ENCODE measurements at regions not wholly inside any gene's neighbourhood (a gene's known extent, or its start where the extent isn't known, plus 50 kb on each side); places are given as distances from the start of the nearest gene placed in this dataset.

DNA sequence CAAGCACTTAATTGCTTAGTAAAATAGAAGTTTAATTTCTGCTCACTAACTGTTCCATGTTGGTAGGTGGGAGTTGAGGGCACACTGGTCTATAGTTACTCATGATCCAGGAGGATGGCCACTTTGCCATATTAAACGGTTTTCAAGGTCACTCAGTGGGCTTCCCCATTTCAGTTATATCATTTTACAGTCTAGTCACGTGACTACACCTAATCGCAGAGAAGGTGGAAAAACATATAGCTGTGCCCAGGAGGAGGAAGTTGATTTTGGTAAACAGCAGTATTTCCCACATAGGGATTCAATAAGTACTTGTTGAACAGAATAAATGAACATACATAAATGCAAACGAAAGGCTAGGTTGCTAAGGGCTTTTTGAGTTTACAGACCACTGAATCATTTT lies 541.1 kb upstream of the CAMK1G start:
- DNase-seq, result no peak
- no peak overlapping the region for H3K27ac ChIP-seq
- WGBS, 3 donors, result 70 to 79% (median 72%) methylated on average over 4 of the region's 4 CpGs
- H3K4me3 ChIP-seq, result no peak overlapping the region
- H3K36me3 ChIP-seq, result no peaks in the 10 kb centered on the region
- H3K4me1 ChIP-seq (ENCODE audit: insufficient read depth), result peaks cover 4% of the 10 kb centered on the region
- intact Hi-C loops (cut with DNase I), result no loop called here
- no peaks in the 10 kb centered on the region for H3K9me3 ChIP-seq
- TF ChIP-seq, protein P1, sequence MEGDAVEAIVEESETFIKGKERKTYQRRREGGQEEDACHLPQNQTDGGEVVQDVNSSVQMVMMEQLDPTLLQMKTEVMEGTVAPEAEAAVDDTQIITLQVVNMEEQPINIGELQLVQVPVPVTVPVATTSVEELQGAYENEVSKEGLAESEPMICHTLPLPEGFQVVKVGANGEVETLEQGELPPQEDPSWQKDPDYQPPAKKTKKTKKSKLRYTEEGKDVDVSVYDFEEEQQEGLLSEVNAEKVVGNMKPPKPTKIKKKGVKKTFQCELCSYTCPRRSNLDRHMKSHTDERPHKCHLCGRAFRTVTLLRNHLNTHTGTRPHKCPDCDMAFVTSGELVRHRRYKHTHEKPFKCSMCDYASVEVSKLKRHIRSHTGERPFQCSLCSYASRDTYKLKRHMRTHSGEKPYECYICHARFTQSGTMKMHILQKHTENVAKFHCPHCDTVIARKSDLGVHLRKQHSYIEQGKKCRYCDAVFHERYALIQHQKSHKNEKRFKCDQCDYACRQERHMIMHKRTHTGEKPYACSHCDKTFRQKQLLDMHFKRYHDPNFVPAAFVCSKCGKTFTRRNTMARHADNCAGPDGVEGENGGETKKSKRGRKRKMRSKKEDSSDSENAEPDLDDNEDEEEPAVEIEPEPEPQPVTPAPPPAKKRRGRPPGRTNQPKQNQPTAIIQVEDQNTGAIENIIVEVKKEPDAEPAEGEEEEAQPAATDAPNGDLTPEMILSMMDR (IDR thresholded peaks at IDR 0.05), result no peak
- no peak for TF ChIP-seq POLR2A (IDR thresholded peaks at IDR 0.05)
- no peak for TF ChIP-seq EP300 (IDR thresholded peaks at IDR 0.05)
- no peaks in the 10 kb centered on the region for H3K27me3 ChIP-seq

DNA sequence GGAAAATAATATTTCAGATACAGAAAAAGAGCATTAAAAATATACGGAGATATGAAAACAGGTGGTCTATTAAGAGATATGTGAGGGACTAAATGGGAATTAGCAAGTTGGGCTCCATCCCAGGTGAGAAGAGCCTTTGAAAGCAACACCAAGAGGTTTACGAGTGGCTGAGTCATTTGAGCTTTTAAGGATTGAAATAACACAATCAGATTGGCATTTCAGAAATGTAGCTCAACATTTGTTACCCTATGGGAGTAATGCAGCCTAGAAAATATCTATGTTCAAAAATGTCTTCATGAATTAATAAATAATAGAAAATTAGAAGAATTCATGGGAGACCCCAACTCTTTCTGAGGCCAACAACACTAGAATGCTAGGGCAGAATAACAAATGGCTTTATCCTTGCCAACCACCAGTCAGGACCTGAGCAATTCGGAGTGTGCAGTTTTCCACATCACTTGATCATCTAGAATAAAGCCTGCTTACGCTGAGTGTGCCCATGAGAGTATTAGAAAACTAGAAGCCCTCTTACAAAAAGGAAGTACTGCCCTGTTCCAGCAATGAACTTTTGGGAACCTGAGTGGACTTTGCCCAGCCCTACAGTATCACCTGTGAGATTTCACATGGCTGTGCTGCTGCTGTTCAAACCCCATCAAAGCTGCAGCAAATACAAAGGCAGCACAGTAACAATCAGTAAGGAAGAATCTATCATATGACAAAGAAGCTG lies 538.0 kb upstream of the CAMK1G start:
- Histone ChIP-seq H3K27me3 (no peaks in the 10 kb centered on the region), H3K27ac (no peak overlapping the region), H3K4me3 (no peak overlapping the region), H3K36me3 (no peaks in the 10 kb centered on the region), H3K4me1 (ENCODE audit: insufficient read depth) (no peaks in the 10 kb centered on the region), H3K9me3 (no peaks in the 10 kb centered on the region)
- TF ChIP-seq, protein P1 (IDR thresholded peaks at IDR 0.05), result no peak
- TF ChIP-seq EP300 (IDR thresholded peaks at IDR 0.05), result no peak
- TF ChIP-seq POLR2A (IDR thresholded peaks at IDR 0.05), result no peak
- no peak for DNase-seq
- 89 to 95% (median 91%) methylated on average over 4 of the region's 4 CpGs for WGBS, 3 donors
- intact Hi-C loops (cut with DNase I), result no loop called here

DNA sequence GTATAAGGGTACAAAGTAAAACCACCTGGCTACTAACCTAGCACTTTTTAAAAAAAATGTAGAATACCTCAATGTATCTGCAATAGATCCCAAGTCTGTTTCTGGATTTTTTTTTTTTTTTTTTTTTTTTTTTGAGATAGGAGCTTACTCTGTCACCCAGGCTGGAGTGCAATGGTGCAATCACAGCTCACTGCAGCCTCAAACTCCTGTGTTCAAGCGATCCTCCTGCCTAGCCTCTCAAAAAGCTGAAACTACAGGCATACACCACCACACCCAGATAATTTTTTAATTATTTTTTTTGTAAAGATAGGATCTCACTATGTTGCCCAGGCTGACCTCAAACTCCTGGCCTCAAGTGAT lies 537.5 kb upstream of the CAMK1G start:
- Histone ChIP-seq H3K27ac (no peak overlapping the region), H3K4me1 (ENCODE audit: insufficient read depth) (no peaks in the 10 kb centered on the region), H3K9me3 (no peaks in the 10 kb centered on the region), H3K36me3 (no peaks in the 10 kb centered on the region), H3K27me3 (no peaks in the 10 kb centered on the region), H3K4me3 (no peak overlapping the region)
- intact Hi-C loops (cut with DNase I), result no loop called here
- TF ChIP-seq POLR2A (IDR thresholded peaks at IDR 0.05), result no peak
- TF ChIP-seq, protein P1 (IDR thresholded peaks at IDR 0.05), result no peak
- TF ChIP-seq EP300 (IDR thresholded peaks at IDR 0.05), result no peak
- WGBS, 3 donors, result 89 to 100% (median 90%) methylated on average over 1 of the region's 1 CpG
- no peak for DNase-seq

DNA sequence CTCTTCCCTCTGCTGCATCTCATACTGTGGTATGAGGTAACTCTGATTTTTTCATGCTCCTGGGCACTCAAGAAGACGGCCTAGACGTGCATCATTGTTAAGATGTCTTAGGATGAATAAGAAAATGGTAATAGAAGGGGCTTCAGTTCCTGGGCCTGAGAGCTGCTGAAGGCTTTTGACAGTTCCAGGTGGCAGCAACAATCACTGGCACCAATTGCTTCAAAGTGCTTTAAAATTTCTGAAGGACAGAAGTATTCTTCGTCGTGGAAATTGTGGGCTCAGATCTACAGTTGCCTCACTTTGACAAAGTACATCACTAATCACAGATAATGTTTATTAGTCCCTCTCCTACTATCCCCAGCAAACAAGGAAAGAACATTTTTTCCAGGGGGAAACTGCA lies 536.6 kb upstream of the CAMK1G start:
- no peak for TF ChIP-seq POLR2A (IDR thresholded peaks at IDR 0.05)
- TF ChIP-seq EP300 (IDR thresholded peaks at IDR 0.05), result no peak
- TF ChIP-seq, protein P1 (IDR thresholded peaks at IDR 0.05), result no peak
- no peak for DNase-seq
- H3K27ac ChIP-seq, result no peak overlapping the region
- WGBS, 3 donors, result 88 to 95% (median 92%) methylated on average over 4 of the region's 4 CpGs
- no peaks in the 10 kb centered on the region for H3K9me3 ChIP-seq
- H3K36me3 ChIP-seq, result no peaks in the 10 kb centered on the region
- H3K4me1 ChIP-seq (ENCODE audit: insufficient read depth), result no peaks in the 10 kb centered on the region
- intact Hi-C loops (cut with DNase I), result no loop called here
- no peak overlapping the region for H3K4me3 ChIP-seq
- no peaks in the 10 kb centered on the region for H3K27me3 ChIP-seq
